ENCODE measurements at regions not wholly inside any gene's neighbourhood (a gene's known extent, or its start where the extent isn't known, plus 50 kb on each side); places are given as distances from the start of the nearest gene placed in this dataset.

GRCh38 chr10:8418631-8419030 is 364.1 kb downstream of the GATA3 start:
- Histone ChIP-seq H3K4me1 (no peaks in the 10 kb centered on the region), H3K27me3 (peaks cover 0 to 10% (median 0%) of the 10 kb centered on the region in 4 donors), H3K36me3 (no peaks in the 10 kb centered on the region), H3K4me3 (no peak overlapping the region), H3K9me3 (no peaks in the 10 kb centered on the region), H3K27ac (no peak overlapping the region)
- WGBS, 2 donors, result 85 to 92% methylated on average over 4 of the region's 4 CpGs
- DNase-seq, result no peak
- TF ChIP-seq POLR2A (IDR thresholded peaks at IDR 0.05) (no peak), CTCF (IDR thresholded peaks at IDR 0.05) (no peak)
- intact Hi-C loops (cut with DNase I), result no loop called here

- Histone ChIP-seq H3K27ac (no peak overlapping the region), H3K4me3 (no peak overlapping the region), H3K4me1 (no peaks in the 10 kb centered on the region), H3K27me3 (peaks cover 0 to 16% (median 0%) of the 10 kb centered on the region in 4 donors), H3K36me3 (no peaks in the 10 kb centered on the region), H3K9me3 (no peaks in the 10 kb centered on the region)
- no peak for DNase-seq
- TF ChIP-seq CTCF (IDR thresholded peaks at IDR 0.05) (no peak), POLR2A (IDR thresholded peaks at IDR 0.05) (no peak)
- intact Hi-C loops (cut with DNase I), result no loop called here
- 73 to 84% methylated on average over 2 of the region's 2 CpGs for WGBS, 2 donors
Measured at GRCh38 chr10:8420182-8420581, 365.7 kb downstream of the GATA3 start.

GRCh38 chr10:8424555-8425211 is 370.2 kb downstream of the GATA3 start:
- Histone ChIP-seq H3K4me1 (no peaks in the 10 kb centered on the region), H3K27me3 (peaks cover 0 to 40% (median 0%) of the 10 kb centered on the region in 4 donors), H3K9me3 (no peaks in the 10 kb centered on the region), H3K4me3 (no peak overlapping the region), H3K36me3 (no peaks in the 10 kb centered on the region), H3K27ac (no peak overlapping the region)
- TF ChIP-seq POLR2A (IDR thresholded peaks at IDR 0.05), result no peak
- no peak for TF ChIP-seq CTCF (IDR thresholded peaks at IDR 0.05)
- DNase-seq, result no peak
- 58 to 61% methylated on average over 3 of the region's 3 CpGs for WGBS, 2 donors
- intact Hi-C loops (cut with DNase I), result no loop called here

- Histone ChIP-seq H3K27ac (no peak overlapping the region), H3K27me3 (peaks cover 0 to 55% (median 0%) of the 10 kb centered on the region in 4 donors), H3K4me3 (no peak overlapping the region), H3K4me1 (peaks cover 0 to 12% (median 0%) of the 10 kb centered on the region in 3 donors), H3K9me3 (no peaks in the 10 kb centered on the region), H3K36me3 (no peaks in the 10 kb centered on the region)
- TF ChIP-seq POLR2A (IDR thresholded peaks at IDR 0.05), result no peak
- TF ChIP-seq CTCF (IDR thresholded peaks at IDR 0.05), result no peak
- intact Hi-C loops (cut with DNase I), result no loop called here
- 77 to 89% methylated on average over 3 to 4 of the region's 4 CpGs for WGBS, 2 donors
- no peak for DNase-seq
Measured at GRCh38 chr10:8428654-8429053, 374.2 kb downstream of the GATA3 start.

- Histone ChIP-seq H3K4me1 (peaks cover 0 to 26% (median 5%) of the 10 kb centered on the region in 3 donors), H3K36me3 (no peaks in the 10 kb centered on the region), H3K27me3 (peaks cover 0 to 48% (median 0%) of the 10 kb centered on the region in 4 donors), H3K9me3 (no peaks in the 10 kb centered on the region), H3K4me3 (no peak overlapping the region), H3K27ac (no peak overlapping the region)
- WGBS, 2 donors, result 61 to 65% methylated on average over 2 to 3 of the region's 3 CpGs
- no peak for TF ChIP-seq CTCF (IDR thresholded peaks at IDR 0.05)
- TF ChIP-seq POLR2A (IDR thresholded peaks at IDR 0.05), result no peak
- intact Hi-C loops (cut with DNase I), result no loop called here
- no peak for DNase-seq
Measured at GRCh38 chr10:8430321-8430720, 375.8 kb downstream of the GATA3 start.

Data from esophagus squamous epithelium (tissue), 5 donors.